NT2/D1 (cell line): ENCODE measurements at regions not wholly inside any gene's neighbourhood (a gene's known extent, or its start where the extent isn't known, plus 50 kb on each side); places are given as distances from the start of the nearest gene placed in this dataset.

Experiments used
- SUZ12 ChIP-seq: IDR thresholded peaks from 2 replicates; pipeline ENCODE4 v1.6.1; 2011; ENCODE audit not compliant: insufficient read length, insufficient read depth; ENCODE audit errors: extremely low read depth
- YY1 ChIP-seq: IDR thresholded peaks from 2 replicates; pipeline ENCODE4 v1.6.1; 2011; ENCODE audit not compliant: insufficient read length, insufficient read depth
- ZNF274 ChIP-seq: IDR thresholded peaks from 2 replicates; pipeline ENCODE4 v1.6.1; 2011; ENCODE audit warnings: mild to moderate bottlenecking, low read depth, low read length

GRCh38 chr1:34433099-34433498 is 256.4 kb downstream of the C1orf94 start:
- TF ChIP-seq YY1 (no peak), ZNF274 (no peak), SUZ12 (no peak)
